NCI-H774 (cell line): ENCODE measurements at regions not wholly inside any gene's neighbourhood (a gene's known extent, or its start where the extent isn't known, plus 50 kb on each side); places are given as distances from the start of the nearest gene placed in this dataset.
"Not testable (repeated sequence)": the region's sequence is repeated elsewhere in the genome, so short reads cannot be mapped to it uniquely, and the experiment has no call there.

Experiments used
- DNase-seq: peaks from one replicate; lab custom pipeline; 2025; lab: John Stamatoyannopoulos, UW

DNA sequence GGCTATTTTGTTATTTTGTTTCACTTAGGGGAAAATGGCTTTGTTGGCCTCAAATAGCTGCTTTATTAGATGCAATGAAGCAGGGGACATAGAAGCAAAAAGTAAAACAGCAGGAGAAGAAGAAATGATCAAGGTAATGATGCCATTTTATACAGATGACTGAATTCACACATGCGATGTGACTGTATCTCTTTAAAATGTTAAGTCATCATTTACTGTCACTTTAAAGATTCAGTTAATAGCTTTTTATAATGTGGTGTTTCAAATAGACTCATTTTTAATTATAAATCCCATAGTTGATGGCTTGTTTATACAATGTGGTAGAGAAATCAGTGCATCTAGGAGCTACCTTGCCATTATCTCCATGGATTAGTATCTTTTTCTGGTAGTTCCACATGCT is 863.9 kb upstream of the DEFB115 start:
- DNase-seq = not testable (repeated sequence)

DNA sequence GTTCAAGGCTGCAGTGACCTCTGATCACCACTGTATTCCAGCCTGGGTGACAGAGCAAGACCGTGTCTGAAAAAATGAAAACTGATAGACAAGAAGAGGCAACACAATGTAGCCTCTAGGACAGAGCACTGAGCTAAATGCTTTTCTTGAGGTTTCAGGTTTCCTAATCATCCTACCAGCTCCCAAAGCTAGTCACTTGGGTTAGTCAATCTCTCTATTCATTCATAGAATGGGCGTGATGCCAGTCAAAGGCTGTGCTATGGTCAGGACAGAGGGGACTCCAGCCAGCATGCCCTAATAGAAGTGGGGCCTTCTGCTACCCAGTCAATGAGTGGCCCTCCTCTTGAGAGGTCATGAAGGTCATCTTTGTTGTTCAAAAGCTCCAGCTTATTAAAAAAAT is 860.4 kb upstream of the DEFB115 start:
- not testable (repeated sequence) for DNase-seq

DNA sequence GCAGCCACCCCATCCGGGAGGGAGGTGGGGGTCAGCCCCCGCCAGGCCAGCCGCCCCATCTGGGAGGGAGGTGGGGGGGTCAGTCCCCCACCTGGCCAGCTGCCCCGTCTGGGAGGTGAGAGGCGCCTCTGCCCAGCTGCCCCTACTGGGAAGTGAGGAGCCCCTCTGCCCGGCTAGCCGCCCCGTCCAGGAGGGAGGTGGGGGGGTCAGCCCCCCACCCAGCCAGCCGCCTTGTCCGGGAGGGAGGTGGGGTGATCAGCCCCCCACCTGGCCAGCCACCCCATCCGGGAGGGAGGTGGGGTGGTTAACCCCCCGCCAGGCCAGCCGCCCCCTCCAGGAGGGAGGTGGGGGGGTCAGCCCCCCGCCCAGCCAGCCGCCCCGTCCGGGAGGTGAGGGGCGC is 852.4 kb upstream of the DEFB115 start:
- DNase-seq = not testable (repeated sequence)

DNA sequence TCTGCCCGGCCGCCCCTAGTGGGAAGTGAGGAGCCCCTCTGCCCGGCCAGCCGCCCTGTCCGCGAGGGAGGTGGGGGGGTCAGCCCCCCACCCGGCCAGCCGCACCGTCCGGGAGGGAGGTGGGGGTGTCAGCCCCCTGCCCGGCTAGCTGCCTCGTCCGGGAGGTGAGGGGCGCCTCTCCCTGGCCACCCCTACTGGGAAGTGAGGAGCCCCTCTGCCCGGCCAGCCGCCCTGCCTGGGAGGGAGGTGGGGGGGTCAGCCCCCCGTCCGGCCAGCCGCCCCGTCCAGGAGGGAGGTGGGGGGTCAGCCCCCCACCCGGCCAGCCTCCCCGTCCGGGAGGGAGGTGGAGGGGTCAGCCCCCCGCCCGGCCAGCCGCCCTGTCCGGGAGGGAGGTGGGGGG is 851.9 kb upstream of the DEFB115 start:
- not testable (repeated sequence) for DNase-seq

DNA sequence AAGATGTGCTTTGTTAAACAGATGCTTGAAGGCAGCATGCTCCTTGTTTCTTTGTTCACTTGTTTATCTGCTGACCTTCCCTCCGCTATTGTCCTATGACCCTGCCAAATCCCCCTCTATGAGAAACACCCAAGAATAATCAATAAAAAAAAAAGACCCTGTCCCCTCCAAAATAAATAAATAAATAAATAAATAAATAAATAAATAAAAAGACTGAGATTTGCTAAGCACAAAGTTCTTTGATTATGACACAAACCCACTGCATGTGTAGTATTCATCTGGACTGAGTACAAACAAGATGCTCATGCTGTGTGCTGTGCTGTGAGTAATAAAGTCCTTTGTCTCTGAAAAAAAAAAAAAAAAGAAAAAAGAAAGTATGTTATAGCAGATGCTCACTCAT is 851.1 kb upstream of the DEFB115 start:
- DNase-seq = not testable (repeated sequence)

DNA sequence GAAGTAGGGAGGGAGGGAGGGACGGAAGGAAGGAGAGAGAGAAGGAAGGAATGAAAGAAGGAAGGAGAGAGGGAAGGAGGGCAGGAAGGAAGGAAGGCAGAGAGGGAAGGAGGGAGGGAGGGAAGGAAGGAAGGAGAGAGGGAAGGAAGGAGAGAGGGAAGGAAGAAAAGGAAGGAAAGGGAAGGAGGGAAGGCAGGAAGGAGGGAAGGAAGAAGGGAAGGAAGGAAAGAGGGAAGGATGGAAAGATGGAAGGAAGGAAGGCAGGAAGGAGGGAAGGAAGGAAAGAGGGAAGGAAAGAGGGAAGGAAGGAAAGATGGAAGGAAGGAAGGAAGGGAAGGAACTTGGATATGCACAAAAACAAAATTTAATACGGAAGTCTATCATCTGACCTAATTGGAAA is 844.5 kb upstream of the DEFB115 start:
- no peak for DNase-seq

DNA sequence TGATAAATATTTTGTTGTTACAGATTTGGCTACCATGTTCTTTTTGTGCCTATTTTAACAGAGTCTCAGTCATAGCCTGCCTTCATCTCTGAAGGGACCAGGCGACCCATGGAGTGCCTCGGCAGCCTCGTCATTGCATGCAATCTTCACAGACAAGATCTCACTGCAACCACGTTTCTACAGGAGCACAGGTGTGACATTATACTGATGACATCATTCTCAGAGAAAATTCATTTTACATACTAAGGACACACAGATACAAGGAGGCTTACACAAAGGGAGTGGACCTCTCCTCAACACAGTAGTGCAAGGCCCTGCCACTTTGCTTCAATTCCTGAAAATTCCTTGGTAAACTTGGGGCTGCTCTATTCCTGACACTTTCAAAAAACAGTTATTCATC is 840.1 kb upstream of the DEFB115 start:
- DNase-seq = not testable (repeated sequence)

DNA sequence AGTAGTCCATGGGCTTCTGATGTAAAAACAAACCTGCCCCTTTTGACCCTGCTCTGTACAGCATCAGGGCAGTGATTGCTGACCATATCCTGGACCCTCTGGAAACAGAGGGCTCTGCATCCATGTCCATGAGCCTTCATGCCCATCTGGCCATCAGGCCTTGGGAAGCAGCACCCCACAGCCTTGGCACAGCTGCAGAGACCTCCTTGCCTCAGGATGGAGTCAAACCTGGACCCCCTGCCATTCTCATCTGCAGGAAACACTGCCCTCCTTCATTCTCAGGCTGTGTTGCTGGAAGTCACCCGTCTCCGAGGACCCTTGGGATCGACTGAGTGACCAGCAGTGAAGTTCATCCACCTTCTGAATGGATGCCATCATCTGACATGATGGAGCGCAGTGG is 839.1 kb upstream of the DEFB115 start:
- DNase-seq = not testable (repeated sequence)

DNA sequence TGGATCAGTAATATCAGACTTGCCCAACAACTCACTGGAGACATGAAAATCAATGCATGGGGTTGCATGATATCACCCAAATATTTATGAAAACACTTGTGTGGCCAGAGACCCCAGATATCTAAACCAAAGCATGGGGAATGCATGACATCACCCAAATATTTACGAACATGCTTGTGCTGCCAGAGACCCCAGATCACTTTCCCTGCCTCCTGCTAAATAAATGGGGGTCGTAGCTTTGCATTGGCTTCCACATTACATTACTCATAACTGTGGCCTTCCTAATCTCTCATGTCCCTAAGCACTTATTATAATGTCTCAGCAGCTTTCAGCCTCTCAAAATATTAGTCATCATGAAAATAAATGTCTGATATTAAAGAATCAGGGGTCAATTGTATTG is 838.0 kb upstream of the DEFB115 start:
- DNase-seq = no peak

DNA sequence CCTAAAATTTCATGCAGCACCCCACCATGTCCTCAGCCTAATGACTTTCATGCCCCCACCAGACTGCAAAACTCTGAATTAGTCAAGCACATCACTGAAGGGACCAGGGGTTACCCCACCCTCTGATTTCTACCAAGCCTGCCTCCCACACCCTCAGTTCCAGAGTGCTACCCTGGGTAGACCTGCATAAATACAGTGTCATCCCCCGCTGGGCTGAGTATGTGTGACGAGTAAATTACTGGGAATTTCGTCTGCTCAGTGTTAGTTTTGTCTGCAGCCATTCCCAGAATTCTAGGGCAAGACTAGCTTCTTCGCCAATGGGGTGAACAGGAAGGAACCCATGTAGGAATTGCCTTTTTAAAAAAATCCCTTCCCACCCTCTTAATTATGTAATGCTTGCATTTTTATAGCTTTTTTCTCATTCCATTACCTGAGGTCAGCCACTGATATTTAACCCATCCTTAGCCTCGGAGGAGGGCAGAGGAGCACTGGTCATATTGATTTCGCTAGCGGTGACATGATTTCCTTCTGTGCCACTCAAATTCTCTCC is 837.5 kb upstream of the DEFB115 start:
- DNase-seq = not testable (repeated sequence)
